ENCODE measurements at regions not wholly inside any gene's neighbourhood (a gene's known extent, or its start where the extent isn't known, plus 50 kb on each side); places are given as distances from the start of the nearest gene placed in this dataset.

- Histone ChIP-seq H3K4me3 (no peak overlapping the region), H3K36me3 (no peaks in the 10 kb centered on the region), H3K9me3 (no peaks in the 10 kb centered on the region), H3K27ac (no peak overlapping the region), H3K4me1 (no peaks in the 10 kb centered on the region), H3K27me3 (no peaks in the 10 kb centered on the region)
- no peak for ATAC-seq
- TF ChIP-seq EP300 (IDR thresholded peaks at IDR 0.05) (no peak), POLR2AphosphoS5 (IDR thresholded peaks at IDR 0.05) (no peak), POLR2A (IDR thresholded peaks at IDR 0.05) (no peak), CTCF (IDR thresholded peaks at IDR 0.05) (no peak)
- 80 to 81% methylated on average over 3 to 5 of the region's 5 CpGs for WGBS, 2 donors (ENCODE audit: low coverage in 1 of 2)
Observed at GRCh38 chr6:1203546-1203945, 108.4 kb upstream of the FOXQ1 start.

GRCh38 chr6:1202201-1202600 lies 109.7 kb upstream of the FOXQ1 start:
- Histone ChIP-seq H3K27ac (no peak overlapping the region), H3K9me3 (no peaks in the 10 kb centered on the region), H3K27me3 (no peaks in the 10 kb centered on the region), H3K4me1 (no peaks in the 10 kb centered on the region), H3K4me3 (no peak overlapping the region), H3K36me3 (no peaks in the 10 kb centered on the region)
- TF ChIP-seq EP300 (IDR thresholded peaks at IDR 0.05): no peak
- 81 to 88% methylated on average over 3 to 7 of the region's 7 CpGs for WGBS, 2 donors (ENCODE audit: low coverage in 1 of 2)
- no peak for ATAC-seq

- no peaks in the 10 kb centered on the region for H3K9me3 ChIP-seq
- no peaks in the 10 kb centered on the region for H3K4me1 ChIP-seq
- 79 to 81% methylated on average over 3 to 5 of the region's 9 CpGs for WGBS, 2 donors (ENCODE audit: low coverage in 1 of 2)
- no peak overlapping the region for H3K4me3 ChIP-seq
- ATAC-seq: no peak
- no peak for TF ChIP-seq CTCF (IDR thresholded peaks at IDR 0.05)
- TF ChIP-seq EP300 (IDR thresholded peaks at IDR 0.05): no peak
- TF ChIP-seq POLR2AphosphoS5 (IDR thresholded peaks at IDR 0.05): no peak
- no peak for TF ChIP-seq POLR2A (IDR thresholded peaks at IDR 0.05)
- no peaks in the 10 kb centered on the region for H3K27me3 ChIP-seq
- H3K27ac ChIP-seq: no peak overlapping the region
- H3K36me3 ChIP-seq: no peaks in the 10 kb centered on the region
Observed at GRCh38 chr6:1201547-1202200, 110.2 kb upstream of the FOXQ1 start.

- Histone ChIP-seq H3K4me1 (no peaks in the 10 kb centered on the region), H3K27me3 (no peaks in the 10 kb centered on the region), H3K36me3 (no peaks in the 10 kb centered on the region), H3K27ac (no peak overlapping the region), H3K4me3 (no peak overlapping the region), H3K9me3 (peaks cover 0 to 1% (median 0%) of the 10 kb centered on the region in 3 donors)
- 77 to 93% methylated on average over 4 to 14 of the region's 15 CpGs for WGBS, 2 donors (ENCODE audit: low coverage in 1 of 2)
- TF ChIP-seq CTCF (IDR thresholded peaks at IDR 0.05) (no peak), POLR2AphosphoS5 (IDR thresholded peaks at IDR 0.05) (no peak), EP300 (IDR thresholded peaks at IDR 0.05) (no peak), POLR2A (IDR thresholded peaks at IDR 0.05) (no peak)
- no peak for ATAC-seq
Observed at GRCh38 chr6:1200409-1201101, 111.3 kb upstream of the FOXQ1 start.

- 88 to 100% methylated on average over 1 of the region's 2 CpGs for WGBS, 2 donors (ENCODE audit: low coverage in 1 of 2)
- no peak overlapping the region for H3K4me3 ChIP-seq
Observed at GRCh38 chr6:1200081-1200408, 111.9 kb upstream of the FOXQ1 start.

More at GRCh38 chr6:1200081-1200408, 111.9 kb upstream of the FOXQ1 start:
- Histone ChIP-seq H3K36me3 (no peaks in the 10 kb centered on the region), H3K27ac (no peak overlapping the region), H3K9me3 (peaks cover 0 to 4% (median 0%) of the 10 kb centered on the region in 3 donors), H3K4me1 (no peaks in the 10 kb centered on the region), H3K27me3 (no peaks in the 10 kb centered on the region)
- ATAC-seq: no peak
- TF ChIP-seq POLR2AphosphoS5 (IDR thresholded peaks at IDR 0.05): no peak
- no peak for TF ChIP-seq EP300 (IDR thresholded peaks at IDR 0.05)
- no peak for TF ChIP-seq CTCF (IDR thresholded peaks at IDR 0.05)
- TF ChIP-seq POLR2A (IDR thresholded peaks at IDR 0.05): no peak
